Thoracic aorta (tissue), 2 donors: ENCODE measurements at regions not wholly inside any gene's neighbourhood (a gene's known extent, or its start where the extent isn't known, plus 50 kb on each side); places are given as distances from the start of the nearest gene placed in this dataset.
A peak's percentile ranks its signal among the peaks of the same experiment; 100 is the strongest.

Experiments used
- ATAC-seq: fragments of 150-250 bp; one replicate; pipeline ENCODE4 v1.8.0; 2017; ENCODE audit warnings: low read depth; ENCODE audit not compliant: insufficient number of reproducible peaks, low FRiP score
- DNase-seq: peaks from one replicate; pipeline ENCODE4 v3.0.0-alpha.2; 2020; ENCODE audit warnings: low spot score
- H3K27ac ChIP-seq, 2 donors: fragments of 200-600 bp; sonication (generic); 1 replicate in 1 of 2; 2 replicates in 1 of 2; pipeline ENCODE4 v1.5.1; 2016; ENCODE audit warnings: mild to moderate bottlenecking in 2 of 2, moderate library complexity in 2 of 2
- H3K27me3 ChIP-seq: fragments of 200-600 bp; sonication (generic); replicated peaks from 2 replicates; pipeline ENCODE4 v1.6.0; 2016; ENCODE audit warnings: mild to moderate bottlenecking; ENCODE audit not compliant: insufficient read depth
- H3K36me3 ChIP-seq: fragments of 200-600 bp; sonication (generic); one replicate; pipeline ENCODE4 v1.5.1; 2016
- H3K4me1 ChIP-seq, 2 donors: fragments of 200-600 bp; sonication (generic); 1 replicate in 1 of 2; 2 replicates in 1 of 2; pipeline versions ENCODE4 v1.5.1 to v1.6.0; 2016; ENCODE audit warnings: low read depth in 2 of 2, mild to moderate bottlenecking in 1 of 2; ENCODE audit not compliant: control insufficient read depth in 1 of 2
- H3K4me3 ChIP-seq: fragments of 200-600 bp; sonication (generic); 2 replicates; pipeline ENCODE4 v1.5.1; 2016; ENCODE audit warnings: mild to moderate bottlenecking
- H3K9me3 ChIP-seq: fragments of 200-600 bp; sonication (generic); 2 replicates; pipeline ENCODE4 v1.5.1; 2016
- CTCF ChIP-seq: fragments of 200-600 bp; sonication (generic); IDR thresholded peaks from one replicate; pipeline ENCODE4 v1.5.1; 2019; ENCODE audit warnings: antibody characterized with exemption

- Histone ChIP-seq H3K36me3 (no peaks in the 10 kb centered on the region), H3K4me1 (peaks cover 16 to 79% of the 10 kb centered on the region in 2 donors), H3K27me3 (no peaks in the 10 kb centered on the region), H3K27ac (peak overlapping the region; percentile 85 to 91), H3K9me3 (no peaks in the 10 kb centered on the region), H3K4me3 (no peak overlapping the region)
- no peak for DNase-seq
- no peak for ATAC-seq
- TF ChIP-seq CTCF = no peak
Observed at GRCh38 chr10:29806350-29806788, 171.6 kb upstream of the SVIL start.

- no peak for DNase-seq
- ATAC-seq = no peak
- H3K27ac ChIP-seq = peak overlapping the region; percentile 85 to 91
- H3K27me3 ChIP-seq = no peaks in the 10 kb centered on the region
- H3K36me3 ChIP-seq = no peaks in the 10 kb centered on the region
- no peak overlapping the region for H3K4me3 ChIP-seq
- no peaks in the 10 kb centered on the region for H3K9me3 ChIP-seq
- no peak for TF ChIP-seq CTCF
- peaks cover 16 to 69% of the 10 kb centered on the region in 2 donors for H3K4me1 ChIP-seq
Observed at GRCh38 chr10:29805134-29805723, 170.5 kb upstream of the SVIL start.

- H3K27me3 ChIP-seq = no peaks in the 10 kb centered on the region
- no peaks in the 10 kb centered on the region for H3K9me3 ChIP-seq
- no peaks in the 10 kb centered on the region for H3K36me3 ChIP-seq
- peak overlapping the region; percentile 85 to 91 for H3K27ac ChIP-seq
- TF ChIP-seq CTCF = no peak
- peaks cover 16 to 64% of the 10 kb centered on the region in 2 donors for H3K4me1 ChIP-seq
- peak; percentile 62 for DNase-seq
- H3K4me3 ChIP-seq = no peak overlapping the region
- peak; percentile 95 for ATAC-seq
Observed at GRCh38 chr10:29804025-29804852, 169.5 kb upstream of the SVIL start.

- Histone ChIP-seq H3K4me1 (peaks cover 16 to 59% of the 10 kb centered on the region in 2 donors), H3K36me3 (no peaks in the 10 kb centered on the region), H3K9me3 (no peaks in the 10 kb centered on the region), H3K27ac (no peak overlapping the region), H3K27me3 (no peaks in the 10 kb centered on the region), H3K4me3 (no peak overlapping the region)
- no peak for TF ChIP-seq CTCF
- ATAC-seq (no peak), DNase-seq (no peak)
Observed at GRCh38 chr10:29802171-29802570, 167.4 kb upstream of the SVIL start.

- Histone ChIP-seq H3K9me3 (no peaks in the 10 kb centered on the region), H3K27ac (no peak overlapping the region), H3K4me1 (peaks cover 16 to 58% of the 10 kb centered on the region in 2 donors), H3K4me3 (no peak overlapping the region), H3K27me3 (no peaks in the 10 kb centered on the region), H3K36me3 (no peaks in the 10 kb centered on the region)
- ATAC-seq = no peak
- TF ChIP-seq CTCF = no peak
- DNase-seq = no peak
Observed at GRCh38 chr10:29798921-29799690, 164.3 kb upstream of the SVIL start.
